ENCODE measurements at regions not wholly inside any gene's neighbourhood (a gene's known extent, or its start where the extent isn't known, plus 50 kb on each side); places are given as distances from the start of the nearest gene placed in this dataset.
A peak's percentile ranks its signal among the peaks of the same experiment; 100 is the strongest.

DNA sequence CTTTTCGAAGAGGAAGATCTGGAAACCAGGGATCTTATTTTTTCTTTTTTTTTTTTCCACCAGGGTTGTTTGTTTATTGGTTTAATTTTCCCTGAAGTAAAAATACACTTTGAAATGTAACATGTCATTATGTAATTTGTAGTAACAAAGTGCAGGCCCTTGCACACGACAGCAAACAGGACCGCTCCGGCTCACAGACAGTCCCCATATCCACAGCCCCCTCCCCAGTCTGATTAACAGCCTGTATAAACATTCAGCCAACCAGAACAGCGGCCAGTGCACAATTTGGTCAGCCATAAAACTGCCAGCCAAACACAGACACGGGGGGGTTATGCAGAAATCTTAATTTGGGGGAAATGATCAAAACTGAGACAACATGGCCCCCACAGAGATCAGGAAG lies 431.6 kb upstream of the NPVF start:
- intact Hi-C loops (cut with DNase I; ENCODE audit: low total_unique reads), result loop anchor here (10.0 kb wide), 1 partner anchor 85 kb away; no protein-coding TSS in a partner anchor
- Histone ChIP-seq H3K9me3 (no peaks in the 10 kb centered on the region), H3K27me3 (no peaks in the 10 kb centered on the region), H3K4me3 (no peak overlapping the region), H3K4me1 (peaks cover 27 to 52% of the 10 kb centered on the region in 2 donors), H3K36me3 (no peaks in the 10 kb centered on the region), H3K27ac (no peak overlapping the region)
- ATAC-seq, result no peak
- DNase-seq, result no peak
- no peak for TF ChIP-seq POLR2A (IDR thresholded peaks at IDR 0.05)
- TF ChIP-seq CTCF (IDR thresholded peaks at IDR 0.05 in 4 of 5, conservative IDR thresholded peaks at IDR 0.05 in 1 of 5), result no peak
- in situ Hi-C loops (cut with MboI; ENCODE audit: low sequenced_read_pairs in 4 of 4), result loop anchor here in 1 of 4 donors (5.0 kb wide), 1 partner anchor 182 kb away; no protein-coding TSS in a partner anchor

GRCh38 chr7:25662841-25663800 lies 434.8 kb upstream of the NPVF start:
- Histone ChIP-seq H3K27me3 (no peaks in the 10 kb centered on the region), H3K9me3 (no peaks in the 10 kb centered on the region), H3K27ac (peak overlapping the region; percentile 65 to 89 (median 80)), H3K36me3 (no peaks in the 10 kb centered on the region), H3K4me1 (peaks cover 34 to 61% of the 10 kb centered on the region in 2 donors), H3K4me3 (peak overlapping the region in 1 of 4 donors; percentile 12)
- ATAC-seq (peak; percentile 86 to 90), DNase-seq (peak; percentile 76)
- TF ChIP-seq POLR2A (IDR thresholded peaks at IDR 0.05) (no peak), CTCF (IDR thresholded peaks at IDR 0.05 in 4 of 5, conservative IDR thresholded peaks at IDR 0.05 in 1 of 5) (no peak)
- in situ Hi-C loops (cut with MboI; ENCODE audit: low sequenced_read_pairs in 4 of 4) (loop anchor here in 1 of 4 donors (5.0 kb wide), 1 partner anchor 179 kb away; no protein-coding TSS in a partner anchor), intact Hi-C loops (cut with DNase I; ENCODE audit: low total_unique reads) (no loop called here)

GRCh38 chr7:25663877-25664276 lies 435.6 kb upstream of the NPVF start:
- no peak overlapping the region for H3K4me3 ChIP-seq
- peaks cover 34 to 53% of the 10 kb centered on the region in 2 donors for H3K4me1 ChIP-seq
- no peaks in the 10 kb centered on the region for H3K36me3 ChIP-seq
- intact Hi-C loops (cut with DNase I; ENCODE audit: low total_unique reads) (no loop called here), in situ Hi-C loops (cut with MboI; ENCODE audit: low sequenced_read_pairs in 4 of 4) (loop anchor here in 1 of 4 donors (5.0 kb wide), 1 partner anchor 178 kb away; no protein-coding TSS in a partner anchor)
- DNase-seq (no peak), ATAC-seq (peak in 1 of 2 donors; percentile 10)
- H3K27me3 ChIP-seq, result no peaks in the 10 kb centered on the region
- H3K9me3 ChIP-seq, result no peaks in the 10 kb centered on the region
- H3K27ac ChIP-seq, result peak overlapping the region; percentile 65 to 89 (median 80)
- no peak for TF ChIP-seq POLR2A (IDR thresholded peaks at IDR 0.05)
- no peak for TF ChIP-seq CTCF (IDR thresholded peaks at IDR 0.05 in 4 of 5, conservative IDR thresholded peaks at IDR 0.05 in 1 of 5)

GRCh38 chr7:25664593-25664992 lies 436.3 kb upstream of the NPVF start:
- H3K9me3 ChIP-seq, result no peaks in the 10 kb centered on the region
- intact Hi-C loops (cut with DNase I; ENCODE audit: low total_unique reads), result no loop called here
- peaks cover 37 to 58% of the 10 kb centered on the region in 2 donors for H3K4me1 ChIP-seq

More at GRCh38 chr7:25664593-25664992, 436.3 kb upstream of the NPVF start:
- ATAC-seq (no peak), DNase-seq (no peak)
- H3K27me3 ChIP-seq, result no peaks in the 10 kb centered on the region
- H3K36me3 ChIP-seq, result no peaks in the 10 kb centered on the region
- peak overlapping the region in 2 of 4 donors; percentile 84 to 89 for H3K27ac ChIP-seq
- no peak overlapping the region for H3K4me3 ChIP-seq
- in situ Hi-C loops (cut with MboI; ENCODE audit: low sequenced_read_pairs in 4 of 4), result loop anchor here in 1 of 4 donors (5.0 kb wide), 1 partner anchor 178 kb away; no protein-coding TSS in a partner anchor
- TF ChIP-seq CTCF (IDR thresholded peaks at IDR 0.05 in 4 of 5, conservative IDR thresholded peaks at IDR 0.05 in 1 of 5) (no peak), POLR2A (IDR thresholded peaks at IDR 0.05) (no peak)

Data from gastrocnemius medialis (tissue), 4 donors.